HuH-7 (cell line): ENCODE measurements at regions not wholly inside any gene's neighbourhood (a gene's known extent, or its start where the extent isn't known, plus 50 kb on each side); places are given as distances from the start of the nearest gene placed in this dataset.
A peak's percentile ranks its signal among the peaks of the same experiment; 100 is the strongest.

Experiments used
- DNase-seq: peaks from one replicate; pipeline ENCODE4 v3.0.0; 2011; ENCODE audit warnings: low spot score

DNA sequence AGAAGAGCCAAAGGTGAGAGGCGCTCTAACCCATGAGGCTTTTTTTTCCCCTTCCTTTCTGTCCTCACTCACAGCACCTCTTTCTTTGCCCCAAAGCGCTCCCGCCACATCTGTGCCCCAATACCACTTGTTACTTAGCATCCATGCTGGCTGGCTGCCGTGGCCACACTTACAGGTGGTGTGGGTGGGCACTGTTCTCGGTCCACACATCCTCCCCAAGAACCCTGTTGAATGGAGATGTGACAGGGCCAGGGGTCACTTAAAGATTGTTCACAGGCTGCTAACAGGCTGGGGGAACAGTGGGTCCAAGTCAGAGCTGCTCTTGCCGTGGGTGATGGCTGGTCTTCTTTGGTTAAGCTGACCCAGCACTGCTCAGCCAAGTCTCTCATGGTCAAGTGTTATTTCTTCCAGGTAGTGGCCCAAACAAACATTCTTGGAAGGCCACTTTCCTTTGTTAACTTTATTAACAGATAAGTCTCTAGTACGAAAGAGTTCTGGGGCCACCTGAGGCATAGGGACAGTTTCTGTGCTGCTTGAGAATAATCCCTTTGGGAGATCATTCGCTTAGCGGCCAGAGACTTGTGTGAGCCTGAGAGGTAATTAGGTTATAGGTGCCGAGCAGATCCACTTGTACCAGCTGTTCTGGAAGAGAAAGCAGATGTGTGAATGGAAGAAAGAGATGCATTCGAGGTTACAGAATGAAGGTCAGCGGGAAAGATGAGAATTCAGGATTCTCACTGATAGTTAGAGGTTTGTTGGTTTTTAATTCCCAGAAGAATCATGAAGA lies 62.6 kb upstream of the IRF2BP2 start:
- DNase-seq: no peak

DNA sequence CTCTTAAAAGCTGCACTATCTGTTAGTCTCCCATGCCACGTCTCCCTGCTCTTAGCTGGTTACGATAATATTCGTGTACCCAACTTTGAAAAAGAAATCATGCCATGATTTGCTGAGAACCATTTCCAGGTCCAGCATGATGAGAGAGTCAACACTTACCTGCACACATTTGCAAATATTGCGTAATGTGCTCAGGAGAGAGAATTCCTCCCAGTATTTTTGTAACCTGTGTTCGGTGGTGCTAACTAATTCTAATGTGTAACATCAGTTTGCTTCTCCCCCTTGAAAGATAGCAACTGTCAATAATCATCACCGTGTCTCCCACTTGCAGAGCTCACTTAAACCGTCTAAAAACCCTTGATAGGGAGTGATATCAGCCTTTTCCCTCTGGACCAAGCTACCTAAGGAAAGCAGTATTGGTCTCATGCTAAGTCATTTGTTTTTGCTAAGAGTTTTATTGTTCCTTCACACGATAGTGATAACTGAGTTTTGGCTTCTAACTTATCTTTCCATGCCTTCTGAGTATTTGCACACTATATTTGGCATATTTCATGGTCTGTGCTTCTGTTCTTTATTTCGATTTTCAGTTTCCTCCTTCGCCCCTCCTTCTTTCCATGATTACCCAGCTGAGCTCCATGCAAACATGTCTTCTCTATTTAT lies 61.1 kb upstream of the IRF2BP2 start:
- peak; percentile 26 for DNase-seq

DNA sequence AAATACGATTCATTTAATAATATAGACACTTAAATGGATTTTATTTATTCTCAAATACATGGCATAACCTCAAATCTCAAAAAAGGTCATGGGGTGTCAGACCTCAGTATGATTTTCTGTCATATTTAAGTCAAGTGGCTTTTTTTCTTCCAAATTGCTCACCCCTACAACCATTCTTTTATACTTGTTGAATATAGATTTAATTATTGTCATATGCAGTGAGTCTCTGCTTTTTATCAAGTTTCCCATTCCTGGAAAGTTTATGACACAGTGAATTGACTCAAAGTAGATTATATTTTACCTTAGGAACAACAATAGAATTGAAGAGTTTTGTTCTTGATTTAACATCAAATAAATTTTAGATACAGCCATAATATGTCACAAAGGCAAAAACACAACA lies 59.5 kb upstream of the IRF2BP2 start:
- DNase-seq: no peak

DNA sequence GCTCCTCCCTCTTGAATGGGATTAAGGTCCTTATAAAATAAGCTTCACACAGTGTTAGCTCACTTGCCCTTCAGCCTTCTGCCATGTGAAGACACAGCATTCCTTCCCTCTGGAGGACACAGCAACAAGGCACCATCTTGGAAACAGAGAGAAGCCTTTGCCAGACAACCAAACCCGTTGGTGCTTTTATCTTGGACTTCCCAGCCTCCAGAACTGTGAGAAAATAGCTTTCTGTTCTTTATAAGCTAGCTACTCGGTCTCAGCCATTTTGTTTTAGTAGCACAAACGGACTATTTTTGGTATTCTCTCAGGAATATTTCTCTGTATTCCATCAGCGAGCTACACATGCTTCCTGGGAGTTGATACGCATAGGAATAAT lies 58.6 kb upstream of the IRF2BP2 start:
- DNase-seq: no peak

DNA sequence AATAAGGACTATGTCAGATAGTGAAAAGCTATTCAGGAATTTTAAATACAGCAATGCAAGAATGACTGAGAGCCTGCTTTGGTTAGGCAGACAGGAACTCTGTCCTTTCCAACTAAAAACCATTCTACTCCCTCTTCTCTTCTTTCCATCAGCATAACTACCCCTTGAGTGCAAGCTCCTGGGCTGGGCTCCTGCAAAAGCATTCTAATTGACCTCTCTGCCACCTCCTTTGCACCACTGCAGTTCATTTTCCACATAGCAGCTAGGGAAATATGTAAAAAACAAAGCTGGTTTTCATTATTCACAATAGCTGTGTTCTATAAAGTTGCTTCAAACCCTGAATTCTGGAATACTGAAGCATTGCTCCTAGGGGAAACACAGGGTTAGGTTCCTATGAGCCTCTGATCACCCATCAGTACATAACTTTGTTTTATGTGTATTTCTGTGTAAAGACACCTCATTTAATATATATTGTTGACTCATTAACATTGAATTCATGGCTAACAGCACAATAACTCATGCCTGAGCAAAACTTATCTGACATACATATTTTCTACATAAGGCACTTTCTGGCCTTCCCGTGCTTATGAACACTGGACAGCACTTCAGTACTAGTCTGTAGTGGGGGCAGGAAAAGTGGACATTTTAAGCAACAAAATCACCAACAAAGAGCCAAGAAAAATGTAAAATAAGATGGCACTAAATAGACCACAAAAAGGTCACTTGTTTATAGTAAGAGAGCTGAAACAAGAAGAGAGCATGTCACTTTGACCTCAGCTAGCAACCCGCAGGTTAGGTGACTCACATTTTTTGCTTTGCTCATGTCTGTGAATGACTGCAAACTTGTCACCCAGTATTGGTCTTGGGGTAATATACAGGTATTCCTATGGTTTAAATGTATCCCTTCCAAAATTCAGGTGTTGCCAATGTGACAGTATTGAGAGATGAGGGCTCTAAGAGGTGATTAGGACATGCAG lies 57.9 kb upstream of the IRF2BP2 start:
- no peak for DNase-seq

DNA sequence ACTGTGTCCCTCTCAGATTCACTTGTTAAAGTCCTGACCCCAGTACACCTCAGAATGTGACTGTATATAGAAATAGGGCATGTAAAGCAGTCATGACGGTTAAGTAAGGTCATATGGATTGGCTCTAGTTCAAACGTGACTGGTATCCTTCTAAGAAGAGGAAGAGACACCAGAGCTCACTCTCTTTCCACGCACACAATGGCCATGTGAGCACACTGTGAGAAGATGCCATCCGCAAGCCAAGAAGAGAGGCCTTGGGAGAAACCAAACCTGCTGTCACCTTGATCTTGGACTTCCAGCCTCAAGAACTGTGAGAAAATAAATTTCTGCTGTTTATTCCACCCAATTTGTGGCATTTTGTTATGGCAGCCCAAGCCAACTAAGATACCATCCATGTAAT lies 56.8 kb upstream of the IRF2BP2 start:
- no peak for DNase-seq

DNA sequence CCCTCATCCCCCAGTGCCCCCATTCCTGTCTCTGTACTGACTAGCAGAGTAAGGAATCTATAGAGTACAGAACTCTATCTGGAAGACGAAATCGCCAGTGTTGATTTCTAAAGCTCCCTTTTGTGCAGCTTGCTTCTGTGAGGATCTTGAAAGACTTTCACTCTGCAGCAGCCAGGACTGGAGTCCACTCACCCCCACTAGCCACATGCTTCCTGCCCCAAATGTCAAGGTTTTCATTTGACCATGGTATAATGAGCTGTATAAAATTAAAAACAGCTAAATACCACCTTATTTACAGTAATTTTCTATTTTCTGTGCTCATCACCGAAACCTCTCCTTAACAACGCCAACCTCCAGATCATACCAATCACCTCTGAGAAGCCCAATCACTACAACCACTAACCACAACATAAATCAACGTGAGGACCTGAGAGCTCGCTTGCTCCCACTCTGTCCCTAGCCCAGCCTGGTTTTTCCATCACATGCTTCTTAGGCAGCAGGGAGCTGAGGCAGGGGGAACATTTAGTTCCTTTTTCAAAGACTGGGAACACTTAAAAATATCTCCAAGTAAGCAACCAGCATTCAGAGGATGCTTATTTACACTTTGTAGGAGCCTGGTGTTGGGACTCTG lies 56.1 kb upstream of the IRF2BP2 start:
- no peak for DNase-seq

DNA sequence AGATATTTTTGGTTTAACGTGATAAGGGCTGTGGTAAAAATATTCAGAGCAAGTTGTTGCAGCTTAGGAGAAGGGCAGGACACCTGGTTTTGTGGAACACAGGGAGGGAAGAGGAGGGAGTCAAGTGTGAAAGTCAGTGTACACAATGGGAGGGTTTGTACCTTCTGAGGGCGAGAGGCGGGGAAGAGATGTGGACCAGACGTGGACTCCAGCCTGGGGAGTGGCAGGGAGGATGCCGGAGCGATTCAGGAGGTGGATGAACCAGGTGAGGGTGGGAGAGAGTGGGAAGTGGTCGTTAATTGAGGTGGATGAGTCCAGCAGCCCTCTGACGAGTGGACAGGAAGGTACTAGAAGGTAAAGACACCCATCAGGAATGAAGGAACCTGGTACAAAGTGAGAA lies 52.2 kb upstream of the IRF2BP2 start:
- DNase-seq: no peak

DNA sequence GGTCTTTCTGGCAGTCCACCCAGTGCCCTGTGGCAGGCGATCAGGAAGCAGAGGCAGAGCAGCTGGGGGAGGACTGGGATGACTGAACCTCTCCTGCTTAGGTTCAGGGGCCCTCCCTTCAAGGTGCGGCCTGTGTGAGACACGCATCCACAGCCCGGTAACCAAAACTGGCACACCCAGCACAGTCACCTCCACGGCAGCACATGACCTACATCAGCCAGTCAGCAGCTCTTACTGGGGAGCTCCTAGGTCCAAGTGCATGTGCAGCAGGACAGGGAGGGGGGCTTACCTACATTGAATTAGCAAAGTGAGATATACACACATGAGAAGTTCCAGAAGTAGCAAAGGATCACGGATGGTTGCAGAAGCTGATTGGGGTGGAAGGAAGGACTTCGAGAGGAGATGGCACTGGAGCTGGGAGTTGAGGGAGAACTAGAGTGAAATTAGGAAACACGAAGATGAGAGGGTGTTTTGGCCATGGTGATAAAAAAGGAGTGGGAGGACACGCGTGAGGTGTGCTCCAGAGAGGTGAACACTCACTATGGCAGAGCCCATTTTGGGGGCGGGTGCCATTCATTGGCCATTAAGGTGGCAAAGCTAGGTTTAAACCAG lies 51.4 kb upstream of the IRF2BP2 start:
- no peak for DNase-seq

DNA sequence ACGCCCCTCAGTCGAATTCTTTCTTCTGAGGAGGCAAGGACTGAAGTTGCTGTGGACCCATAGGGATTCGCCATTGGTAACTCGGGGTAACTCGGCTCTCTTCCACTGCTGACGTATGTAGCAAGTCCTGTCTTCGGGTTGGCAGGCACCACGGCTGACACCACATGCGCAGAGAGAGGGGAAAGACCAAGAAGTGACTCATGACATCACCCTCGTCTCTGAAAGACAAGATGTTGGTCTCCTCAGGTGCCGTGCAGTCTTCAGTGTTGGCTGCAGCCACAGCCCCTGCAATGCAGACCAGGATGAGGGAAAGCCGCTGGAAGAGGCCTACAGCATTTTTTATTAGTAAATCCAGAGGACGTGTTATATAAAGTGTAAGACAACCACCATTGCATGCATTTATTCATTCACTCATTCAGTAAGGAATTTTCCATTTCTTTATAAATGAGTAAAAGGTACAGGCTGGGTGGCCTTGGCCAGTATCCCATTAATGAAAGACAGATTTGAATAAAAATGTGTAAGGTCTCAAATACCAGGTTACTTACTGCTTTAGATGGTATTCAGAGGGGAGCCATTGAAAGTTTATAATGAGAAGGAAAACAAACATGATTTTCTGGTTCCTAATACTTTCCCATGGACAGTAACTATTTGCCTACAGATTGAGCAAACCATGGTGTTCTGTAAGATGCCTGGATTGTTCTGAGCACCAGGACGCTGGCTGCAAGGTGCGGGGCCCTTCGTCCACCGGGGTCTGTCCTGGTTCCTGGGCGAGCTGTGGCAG lies 50.7 kb upstream of the IRF2BP2 start:
- no peak for DNase-seq
